Hepatic stellate cell (primary cell): ENCODE measurements at regions not wholly inside any gene's neighbourhood (a gene's known extent, or its start where the extent isn't known, plus 50 kb on each side); places are given as distances from the start of the nearest gene placed in this dataset.
"Not testable (repeated sequence)": the region's sequence is repeated elsewhere in the genome, so short reads cannot be mapped to it uniquely, and the experiment has no call there.

Source experiments
- DNase-seq: peaks from one replicate; pipeline ENCODE4 v3.0.0; 2011; ENCODE audit warnings: low spot score

DNA sequence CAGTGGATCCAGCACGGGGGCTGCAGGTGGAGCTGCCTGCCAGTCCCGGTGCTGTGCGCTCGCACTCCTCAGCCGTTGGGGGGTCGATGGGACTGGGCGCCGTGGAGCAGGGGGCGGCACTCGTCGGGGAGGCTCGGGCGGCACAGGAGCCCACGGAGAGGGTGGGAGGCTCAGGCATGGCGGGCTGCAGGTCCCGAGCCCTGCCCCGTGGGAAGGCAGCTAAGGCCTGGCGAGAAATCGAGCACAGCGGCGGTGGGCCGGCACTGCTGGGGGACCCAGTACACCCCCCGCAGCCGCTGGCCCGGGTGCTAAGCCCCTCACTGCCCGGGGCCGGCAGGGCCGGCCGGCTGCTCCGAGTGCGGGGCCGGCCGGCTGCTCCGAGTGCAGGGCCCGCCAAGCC is 52.3 kb upstream of the MARK1 start:
- DNase-seq, result not testable (repeated sequence)

DNA sequence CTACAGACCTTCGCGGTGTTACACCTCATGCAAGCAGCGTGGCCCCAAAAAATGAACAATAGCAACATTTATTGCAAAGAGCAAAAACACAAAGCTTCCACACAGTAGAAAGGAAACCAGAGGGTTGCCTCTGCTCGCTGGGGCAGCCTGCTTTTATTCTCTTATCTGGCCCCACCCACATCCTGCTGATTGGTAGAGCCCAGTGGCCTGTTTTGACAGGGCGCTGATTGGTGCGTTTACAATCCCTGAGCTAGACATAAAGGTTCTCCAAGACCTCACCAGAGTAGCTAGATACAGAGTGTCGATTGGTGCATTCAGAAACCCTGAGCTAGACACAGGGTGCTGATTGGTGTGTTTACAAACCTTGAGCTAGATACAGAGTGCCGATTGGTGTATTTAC is 52.8 kb upstream of the MARK1 start:
- DNase-seq, result not testable (repeated sequence)

DNA sequence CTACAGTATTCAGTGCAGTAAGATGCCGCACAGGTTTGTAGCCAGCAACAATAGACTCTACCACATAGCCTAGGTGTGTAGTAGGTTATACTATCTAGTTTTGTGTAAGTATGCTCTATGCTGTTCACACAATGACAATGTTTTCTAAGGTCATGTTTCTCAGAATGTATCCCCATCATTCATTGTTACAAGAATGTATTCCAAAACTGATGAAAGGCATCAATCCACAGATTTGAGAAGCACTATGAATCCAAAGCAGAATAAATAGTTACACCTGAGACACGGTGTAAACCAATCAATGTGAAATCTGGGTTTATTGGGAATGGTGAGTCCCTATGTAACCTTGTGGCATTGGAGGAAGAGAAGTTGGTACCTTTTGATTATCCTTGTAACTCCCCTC is 54.5 kb upstream of the MARK1 start:
- no peak for DNase-seq

DNA sequence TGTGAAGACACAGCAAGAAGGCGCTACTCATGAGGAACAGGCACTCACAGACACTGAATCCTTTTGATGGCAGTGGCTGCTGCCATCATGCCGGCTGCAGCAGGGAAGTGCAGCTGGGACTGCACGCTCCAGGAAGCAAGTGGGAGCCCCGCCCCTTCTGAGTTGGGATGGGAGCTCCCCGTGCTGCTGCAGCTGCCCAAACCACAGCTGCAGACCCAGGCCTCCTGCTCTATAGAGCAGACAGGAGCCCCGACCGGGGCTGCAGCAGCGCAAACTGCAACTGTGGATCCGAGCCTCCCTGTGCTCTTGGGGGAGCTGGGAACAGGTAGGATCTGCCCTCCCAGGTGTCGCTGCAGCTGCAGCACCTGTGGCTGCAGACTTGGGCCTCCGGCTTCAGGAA is 65.2 kb upstream of the MARK1 start:
- no peak for DNase-seq

DNA sequence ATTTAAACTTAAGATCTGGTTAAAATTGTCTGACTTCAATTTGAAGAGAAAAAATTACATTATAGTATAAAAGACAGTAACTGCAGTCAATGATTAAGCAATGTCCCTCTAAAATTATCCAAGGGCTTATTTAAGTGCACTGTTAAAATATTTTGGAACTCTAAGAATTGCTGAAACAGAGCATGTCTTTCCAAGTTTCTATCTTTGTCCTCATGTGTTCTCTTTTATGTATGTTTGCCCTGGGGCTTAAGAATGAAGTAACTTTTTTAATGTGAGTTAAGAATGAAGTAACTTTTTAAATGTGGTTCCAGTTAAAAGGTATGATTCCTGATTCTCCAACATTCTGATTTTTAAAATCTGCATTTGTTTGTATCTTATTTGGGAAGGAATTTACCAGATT is 69.0 kb upstream of the MARK1 start:
- DNase-seq, result no peak

DNA sequence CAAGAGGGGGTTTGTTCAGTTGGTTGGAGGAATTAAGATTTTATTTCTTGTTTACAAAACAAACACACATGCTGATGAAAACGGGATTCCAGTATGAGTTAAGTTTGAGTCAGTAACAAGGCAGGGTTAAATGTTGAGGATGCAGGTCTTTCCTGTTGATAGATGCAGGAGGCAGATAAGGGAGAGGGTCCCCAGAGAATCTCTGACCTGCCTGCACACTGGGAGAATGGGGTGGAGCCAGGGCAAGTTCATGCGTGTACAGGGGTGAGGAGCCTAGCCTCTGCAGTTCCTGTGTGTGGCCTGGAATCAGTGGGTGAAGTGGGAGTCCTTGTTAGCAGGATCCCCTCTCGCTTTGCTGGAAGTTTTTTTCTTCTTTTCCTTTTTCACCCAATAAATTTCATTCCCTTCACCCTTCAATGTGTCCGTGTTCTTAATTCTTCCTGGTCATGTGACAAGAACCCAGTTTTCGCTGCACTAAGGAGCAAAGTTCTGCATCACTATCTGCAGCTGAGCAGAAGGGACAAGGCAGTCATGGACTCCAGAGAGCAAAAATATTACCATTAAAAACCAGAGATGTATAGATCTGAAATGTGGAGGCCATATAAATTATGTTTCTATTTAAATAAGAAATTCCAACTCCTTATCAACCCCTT is 69.9 kb upstream of the MARK1 start:
- DNase-seq, result no peak

DNA sequence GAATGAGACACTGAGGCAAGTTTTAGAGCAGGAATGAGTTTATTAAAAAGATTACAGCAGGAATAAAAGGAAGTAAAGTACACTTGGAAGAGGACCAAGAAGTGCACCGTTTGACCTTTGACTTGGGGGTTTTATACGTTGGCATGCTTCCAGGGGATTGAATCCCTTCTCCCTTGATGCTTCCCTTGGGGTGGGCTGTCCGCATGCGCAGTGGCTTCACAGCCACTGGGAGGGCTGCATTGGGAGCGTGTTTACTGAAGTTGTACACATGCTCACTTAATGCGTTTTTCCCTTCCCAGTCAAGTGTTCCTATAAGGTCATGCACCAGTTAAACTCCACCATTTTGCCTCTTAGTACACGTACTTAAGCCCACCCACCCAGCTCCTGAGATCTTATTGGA is 72.4 kb upstream of the MARK1 start:
- no peak for DNase-seq

DNA sequence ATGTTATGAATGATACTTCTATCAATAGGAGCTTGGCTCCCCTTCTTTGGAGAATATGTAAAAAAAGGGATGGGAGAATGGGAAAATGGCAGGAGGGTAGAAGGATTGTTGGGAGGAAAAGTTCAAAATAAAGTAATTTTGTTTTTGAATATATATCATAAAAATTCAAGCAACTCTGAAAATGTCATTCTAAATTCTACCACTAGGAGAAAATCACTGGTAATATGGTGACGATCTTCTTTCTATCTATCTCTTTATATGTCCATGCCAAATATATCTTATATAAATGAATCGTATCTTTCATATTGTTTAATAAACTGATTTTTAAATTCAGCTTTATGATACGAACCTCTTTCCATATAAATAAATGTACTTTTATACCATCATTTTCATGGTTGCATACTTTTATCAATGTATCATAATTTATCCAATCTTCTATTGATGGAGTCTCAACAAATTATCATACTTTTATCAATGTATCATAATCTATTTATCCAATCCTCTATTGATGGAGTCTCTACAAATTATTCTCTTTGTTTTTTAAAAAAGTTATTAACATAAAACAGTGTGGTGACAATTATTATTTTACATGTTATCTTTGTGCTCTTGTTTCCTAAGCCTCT is 73.7 kb upstream of the MARK1 start:
- no peak for DNase-seq

DNA sequence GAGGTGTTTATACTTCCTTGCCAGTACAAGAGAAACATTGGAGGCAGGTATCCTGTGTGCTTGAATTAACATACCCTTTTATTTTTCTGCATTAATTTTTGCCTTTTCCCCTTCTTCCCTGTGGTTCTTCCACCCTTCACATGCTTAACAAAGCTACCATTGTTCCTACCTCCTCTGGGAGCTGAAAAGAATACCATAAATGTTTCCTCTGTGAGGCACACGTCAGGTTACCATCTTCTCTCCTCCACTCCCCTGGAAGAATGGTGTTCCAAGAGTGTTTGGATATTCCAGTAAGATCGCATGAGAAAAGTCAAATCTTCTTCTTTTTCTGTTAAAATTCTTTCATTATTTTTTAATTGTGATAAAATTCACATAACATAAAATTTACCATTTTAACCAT is 74.6 kb upstream of the MARK1 start:
- no peak for DNase-seq

DNA sequence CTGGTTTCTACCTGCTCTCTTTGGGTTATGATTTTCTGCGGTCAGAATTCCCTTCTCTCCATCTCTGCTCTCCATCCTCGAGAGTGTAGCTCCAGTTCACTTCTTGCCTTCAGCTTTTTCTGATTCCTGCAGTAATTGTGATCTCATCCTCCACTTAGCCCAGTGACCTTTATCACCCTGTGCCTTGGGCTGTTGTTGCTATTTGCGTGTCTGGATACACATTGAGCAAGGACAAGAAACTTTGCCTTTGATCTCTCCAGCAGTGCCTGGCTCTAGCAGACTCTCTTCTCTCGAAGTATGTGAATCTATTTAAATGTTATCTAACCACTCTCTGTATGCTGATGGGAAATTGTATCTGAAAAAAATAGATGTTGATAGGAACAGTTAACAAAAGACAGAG is 76.4 kb upstream of the MARK1 start:
- no peak for DNase-seq

DNA sequence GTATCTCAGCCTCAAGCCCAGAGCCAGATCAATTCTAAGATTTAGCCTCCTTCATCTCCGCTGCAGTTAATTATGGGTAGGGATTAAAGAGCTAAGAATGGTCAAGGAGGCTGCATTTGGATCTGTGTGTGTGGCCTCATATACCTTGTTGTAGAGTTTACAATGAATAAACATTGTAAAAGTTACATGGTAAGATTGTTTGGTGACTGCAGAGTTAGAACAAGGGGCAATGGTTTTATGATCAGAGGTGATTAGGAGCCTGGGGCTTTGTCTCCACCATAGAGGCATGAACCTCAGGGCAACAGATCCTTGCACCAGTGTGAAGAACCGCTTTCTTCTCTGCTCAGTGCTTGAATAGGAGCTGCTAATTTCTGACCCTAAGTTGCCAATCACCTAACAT is 77.0 kb upstream of the MARK1 start:
- no peak for DNase-seq

DNA sequence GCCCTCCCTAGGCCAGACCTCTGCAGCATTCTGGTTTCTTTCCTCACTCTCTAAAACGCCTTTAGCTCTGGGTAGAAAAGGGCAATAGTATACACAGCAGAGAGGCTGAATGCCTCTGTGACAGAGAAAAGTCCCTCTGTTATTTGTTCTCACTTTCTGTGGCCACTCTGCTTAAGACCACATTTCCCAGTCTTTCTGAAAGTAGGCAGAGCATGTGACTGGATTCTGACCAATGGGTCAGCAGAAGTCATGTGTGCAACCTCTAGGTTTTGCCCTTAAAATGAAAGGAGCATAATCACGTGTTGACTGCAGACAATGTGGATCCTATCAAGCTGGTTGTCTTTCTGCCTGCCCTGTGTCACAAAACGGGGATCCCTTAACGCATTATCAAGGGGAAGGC is 79.7 kb upstream of the MARK1 start:
- DNase-seq, result no peak

DNA sequence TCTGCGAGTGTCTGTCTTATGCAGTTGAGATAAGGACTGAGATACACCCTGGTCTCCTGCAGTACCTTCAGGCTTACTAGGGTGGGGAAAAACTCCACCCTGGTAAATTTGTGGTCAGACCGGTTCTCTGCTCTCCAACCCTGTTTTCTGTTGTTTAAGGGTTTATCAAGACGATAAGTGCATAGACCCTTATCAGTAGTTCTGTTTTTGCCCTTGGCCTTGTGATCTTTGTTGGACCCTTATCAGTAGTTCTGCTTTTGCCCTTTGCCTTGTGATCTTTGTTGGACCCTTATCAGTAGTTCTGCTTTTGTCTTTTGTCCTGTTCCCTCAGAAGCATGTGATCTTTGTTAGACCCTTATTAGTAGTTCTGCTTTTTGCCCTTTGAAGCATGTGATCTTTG is 83.3 kb upstream of the MARK1 start:
- not testable (repeated sequence) for DNase-seq

DNA sequence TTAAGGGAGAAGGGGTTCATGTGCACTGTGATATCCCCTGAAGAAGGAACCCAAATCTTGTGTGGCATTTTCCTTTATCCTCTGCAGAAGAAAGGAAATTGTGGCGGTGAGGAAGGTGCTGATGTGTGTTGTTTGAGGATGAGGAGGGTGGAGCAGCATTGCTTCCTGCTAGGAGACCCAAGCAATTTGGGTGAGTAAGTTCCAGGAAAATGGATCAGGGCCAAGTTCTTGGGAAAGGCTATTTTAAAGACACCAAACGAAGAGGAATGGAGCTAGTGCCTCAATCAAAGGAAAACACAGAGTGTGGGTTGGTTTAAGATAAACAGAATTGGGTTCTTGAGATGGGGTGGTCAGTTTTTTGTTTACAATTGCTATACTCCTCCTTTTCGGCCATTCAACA is 86.7 kb upstream of the MARK1 start:
- DNase-seq, result no peak

DNA sequence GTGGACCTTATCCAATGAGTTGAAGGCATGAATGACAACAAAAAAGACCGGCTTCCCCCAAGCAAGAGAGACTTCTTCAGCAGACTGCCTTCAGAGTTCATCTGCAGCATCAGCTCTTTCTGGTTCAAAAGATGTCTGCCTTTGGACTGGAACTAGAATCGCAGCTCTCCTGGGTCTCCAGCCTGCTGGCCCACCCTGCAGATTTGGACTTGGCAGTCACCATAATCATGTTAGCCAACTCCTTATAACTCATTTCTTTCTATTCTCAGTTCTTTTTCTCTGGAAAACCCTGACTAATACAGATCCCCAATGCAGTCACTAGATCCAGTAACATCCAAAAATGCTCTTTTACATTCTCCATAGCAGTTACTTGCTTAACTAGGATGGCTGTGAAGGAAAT is 89.2 kb upstream of the MARK1 start:
- no peak for DNase-seq

DNA sequence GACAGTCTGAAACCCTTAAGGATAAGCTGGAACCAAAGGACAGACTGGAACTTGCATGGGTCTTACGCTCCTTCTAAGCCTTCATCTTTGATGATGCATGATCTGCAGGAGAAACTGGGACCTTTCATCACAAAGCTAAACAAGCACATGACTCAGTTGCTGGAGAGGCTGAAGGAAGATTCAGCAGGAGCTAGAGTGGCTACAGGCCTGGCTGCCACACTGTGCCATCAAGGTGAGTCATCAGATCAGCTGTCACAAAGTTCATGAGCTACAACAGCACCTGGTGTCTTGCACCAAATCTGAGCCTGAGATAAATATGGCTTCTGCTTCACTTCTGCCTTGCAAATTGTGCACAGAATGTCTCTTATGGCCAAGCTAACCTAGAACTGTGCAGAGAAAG is 95.5 kb upstream of the MARK1 start:
- no peak for DNase-seq

DNA sequence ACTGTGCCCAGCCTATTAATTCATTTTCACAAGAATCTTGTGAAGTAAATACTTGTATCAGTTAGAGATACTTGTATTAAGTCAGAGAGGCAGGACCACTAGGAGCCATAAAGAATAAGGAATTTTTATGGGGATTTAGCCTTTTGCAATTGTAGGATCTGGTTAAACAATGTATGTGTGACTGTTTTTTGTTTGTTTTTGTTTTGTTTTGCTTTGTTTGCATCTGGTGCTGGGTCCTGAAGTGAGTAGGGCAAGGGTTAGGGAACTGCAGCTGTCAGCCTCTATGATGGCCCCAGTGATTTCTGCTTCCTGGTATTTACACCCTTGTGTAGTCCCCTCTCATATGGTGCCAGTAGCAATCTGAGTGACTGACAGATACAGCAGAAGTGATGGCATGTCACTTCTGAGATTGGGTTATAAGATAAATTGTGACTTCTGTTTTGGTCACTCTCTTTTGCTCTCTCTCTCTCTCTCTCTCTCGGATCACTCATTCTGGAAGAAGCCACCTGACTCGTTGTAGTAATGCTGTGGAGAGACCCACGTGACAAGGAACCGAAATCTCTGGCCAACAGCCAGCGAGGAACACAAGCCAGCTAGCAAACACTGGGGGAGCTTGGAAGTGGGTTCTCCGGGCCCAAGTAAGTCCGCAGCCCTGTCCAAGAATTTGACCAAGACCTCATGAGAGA is 96.2 kb upstream of the MARK1 start:
- no peak for DNase-seq

DNA sequence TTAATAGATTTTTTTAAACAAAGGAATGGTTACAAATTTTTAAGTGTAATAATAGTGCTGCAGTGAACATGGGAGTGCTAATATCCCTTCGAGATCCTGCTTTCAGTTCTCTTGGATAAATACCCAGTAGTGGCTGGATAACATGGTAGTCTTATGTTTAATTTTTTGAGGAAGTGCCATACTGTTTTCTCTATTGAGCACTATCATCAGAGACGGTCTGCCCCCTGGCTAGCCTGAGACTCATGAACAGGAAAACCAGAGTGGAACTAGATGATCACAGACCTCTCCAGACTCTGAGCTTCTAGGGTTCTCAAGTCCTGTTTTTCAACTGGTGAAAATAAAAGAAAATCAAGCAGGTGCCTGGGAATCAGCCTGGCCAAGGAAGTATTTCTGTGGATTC is 97.3 kb upstream of the MARK1 start:
- no peak for DNase-seq

DNA sequence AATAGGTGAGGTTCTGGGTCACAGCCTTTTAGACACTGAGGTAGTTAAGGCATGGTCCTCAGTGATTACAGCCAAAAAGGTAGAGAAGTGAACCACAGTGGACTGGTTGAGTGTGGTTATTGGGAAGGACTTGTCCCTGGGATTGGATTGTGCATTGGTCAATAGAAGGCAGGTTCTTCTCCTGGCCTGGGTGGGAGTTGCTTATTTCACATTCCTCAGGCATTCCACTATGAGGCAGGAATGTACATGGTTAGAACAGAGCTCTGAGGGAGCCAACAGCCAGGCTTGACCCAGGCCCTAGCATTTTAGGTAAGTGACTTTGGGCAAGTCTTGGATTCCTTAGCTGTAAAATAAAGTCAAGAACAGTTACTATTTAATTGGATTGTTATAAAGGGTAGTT is 97.9 kb upstream of the MARK1 start:
- no peak for DNase-seq

DNA sequence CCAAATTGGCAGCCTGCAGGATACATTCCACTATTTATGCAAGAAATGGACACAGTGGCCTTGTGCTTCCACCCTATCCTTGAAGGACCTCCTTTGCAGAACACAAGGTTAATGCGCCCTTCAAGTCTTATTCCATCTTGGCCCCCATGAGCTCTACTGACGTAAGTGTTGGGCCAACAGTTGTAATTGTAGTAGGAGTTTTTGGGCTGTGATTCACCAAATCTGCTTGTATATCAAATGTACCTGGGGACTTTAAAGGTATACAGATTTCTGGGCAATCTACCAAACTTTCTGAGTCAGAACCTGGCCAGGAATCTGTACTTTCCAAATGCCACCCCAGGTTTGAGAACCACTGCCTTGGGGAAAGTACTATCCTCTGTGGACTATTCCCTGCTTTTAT is 100.9 kb upstream of the MARK1 start:
- no peak for DNase-seq

DNA sequence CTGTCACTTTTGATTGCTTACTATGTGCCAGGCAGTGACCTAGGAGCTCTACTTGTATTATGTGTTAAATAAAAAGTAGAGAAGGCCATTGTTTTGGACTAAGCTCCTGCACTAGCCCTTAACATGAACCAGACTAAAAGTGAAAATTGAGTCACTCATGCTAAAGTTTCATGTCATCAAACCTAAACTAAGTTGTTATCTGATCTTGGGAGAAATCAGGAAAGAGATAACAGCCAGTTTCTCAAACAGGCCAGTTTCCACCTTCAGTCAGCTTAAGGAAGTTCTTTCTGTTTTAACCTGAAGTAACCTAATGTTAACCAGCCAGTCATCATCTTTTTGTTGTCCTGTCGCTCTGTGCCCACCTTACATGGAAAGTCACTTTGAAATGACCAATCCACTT is 102.1 kb upstream of the MARK1 start:
- no peak for DNase-seq

DNA sequence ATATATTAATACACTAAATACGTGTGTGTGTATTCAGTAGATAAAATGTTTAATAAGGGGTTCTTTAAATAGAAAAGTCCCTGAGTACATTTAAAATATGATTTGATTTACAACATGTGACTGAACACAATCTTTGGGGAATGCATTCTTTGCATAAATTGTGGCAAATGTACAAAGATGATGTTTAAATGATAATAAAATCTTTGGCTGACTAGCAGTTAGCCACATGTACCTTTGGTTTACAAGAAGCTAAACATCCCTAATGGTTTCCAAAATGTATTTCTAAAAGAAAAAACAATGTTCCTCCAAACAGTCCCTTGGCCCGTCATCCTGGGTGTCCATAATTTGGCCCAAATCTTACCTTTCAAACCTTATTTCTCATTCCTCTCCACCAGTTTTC is 106.4 kb upstream of the MARK1 start:
- no peak for DNase-seq

DNA sequence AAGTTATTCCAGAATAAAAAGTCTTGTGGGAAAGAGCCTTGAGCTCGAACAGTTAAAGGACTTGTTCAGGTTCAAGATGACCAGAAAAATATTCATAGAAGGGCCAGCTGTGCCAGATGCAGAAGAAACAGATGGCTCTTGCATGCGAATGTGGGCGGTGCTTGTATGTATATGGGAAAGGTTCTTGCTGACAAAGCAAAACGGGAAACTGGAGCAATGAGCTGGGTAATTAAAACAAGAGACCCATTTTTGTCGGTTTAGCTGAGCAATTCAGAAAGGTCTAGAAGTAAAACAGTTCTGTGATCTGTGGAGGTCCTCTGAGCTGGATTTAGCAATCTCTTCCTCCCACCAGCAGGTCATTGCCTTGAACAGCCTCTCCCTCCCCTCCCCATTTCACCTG is 107.2 kb upstream of the MARK1 start:
- DNase-seq, result no peak

DNA sequence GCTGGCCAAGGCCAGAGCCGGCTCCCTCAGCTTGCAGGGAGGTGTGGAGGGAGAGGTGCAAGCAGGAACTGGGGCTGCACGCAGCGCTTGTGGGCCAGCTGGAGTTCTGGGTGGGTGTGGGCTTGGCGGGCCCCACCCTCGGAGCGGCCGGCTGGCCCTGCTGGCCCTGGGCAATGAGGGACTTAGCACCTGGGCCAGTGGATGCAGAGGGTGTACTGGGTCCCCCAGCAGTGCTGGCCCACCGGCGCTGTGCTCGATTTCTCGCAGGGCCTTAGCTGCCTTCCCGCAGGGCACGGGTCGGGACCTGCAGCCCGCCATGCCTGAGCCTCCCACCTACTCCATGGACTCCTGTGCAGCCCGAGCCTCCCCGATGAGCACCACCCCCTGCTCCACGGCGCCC is 115.6 kb upstream of the MARK1 start:
- not testable (repeated sequence) for DNase-seq
